KMS-11 (cell line): ENCODE measurements at regions not wholly inside any gene's neighbourhood (a gene's known extent, or its start where the extent isn't known, plus 50 kb on each side); places are given as distances from the start of the nearest gene placed in this dataset.

Source experiments
- H2AFZ ChIP-seq: fragments of 200-600 bp; sonication (generic); 2 replicates; pipeline ENCODE4 v1.6.1; 2016; ENCODE audit warnings: antibody characterized with exemption, mixed run types, low read depth
- H3K27ac ChIP-seq: fragments of 200-600 bp; sonication (generic); 2 replicates; pipeline ENCODE4 v1.6.1; 2016; ENCODE audit warnings: mild to moderate bottlenecking, mixed run types
- H3K27me3 ChIP-seq: fragments of 200-600 bp; sonication (generic); 2 replicates; pipeline ENCODE4 v1.6.1; 2017; ENCODE audit warnings: mild to moderate bottlenecking, low read depth, mixed run types, moderate library complexity; ENCODE audit not compliant: insufficient read depth
- H3K36me3 ChIP-seq: fragments of 200-600 bp; sonication (generic); 2 replicates; pipeline ENCODE4 v1.6.1; 2017; ENCODE audit warnings: mild to moderate bottlenecking, mixed run types; ENCODE audit not compliant: insufficient read depth
- H3K4me1 ChIP-seq: fragments of 200-600 bp; sonication (generic); 2 replicates; pipeline ENCODE4 v1.6.1; 2016; ENCODE audit warnings: mild to moderate bottlenecking, low read depth, mixed run types; ENCODE audit not compliant: poor library complexity, severe bottlenecking
- H3K4me2 ChIP-seq: fragments of 200-600 bp; sonication (generic); 2 replicates; pipeline ENCODE4 v1.7.0; 2016; ENCODE audit warnings: mild to moderate bottlenecking, mixed run types
- H3K4me3 ChIP-seq: fragments of 200-600 bp; sonication (generic); IDR thresholded peaks from 2 replicates; pipeline ENCODE4 v1.6.1; 2017; ENCODE audit warnings: low read depth, low read length, mixed read lengths; ENCODE audit not compliant: insufficient read depth
- H3K79me2 ChIP-seq: fragments of 200-600 bp; sonication (generic); 2 replicates; pipeline ENCODE4 v1.6.1; 2016; ENCODE audit warnings: low read depth, mixed run types; ENCODE audit not compliant: insufficient read depth
- H3K9ac ChIP-seq: fragments of 200-600 bp; sonication (generic); 2 replicates; pipeline ENCODE4 v1.6.1; 2016; ENCODE audit warnings: mild to moderate bottlenecking, mixed run types
- H4K20me1 ChIP-seq: fragments of 200-600 bp; sonication (generic); 2 replicates; pipeline ENCODE4 v1.6.1; 2016; ENCODE audit warnings: mild to moderate bottlenecking, mixed run types; ENCODE audit not compliant: insufficient read depth
- CTCF ChIP-seq: fragments of 200-600 bp; sonication (generic); conservative IDR thresholded peaks from 2 replicates; pipeline ENCODE4 v1.6.1; 2017; ENCODE audit warnings: low read depth, mild to moderate bottlenecking, antibody characterized with exemption, low read length, moderate library complexity, mixed read lengths

GRCh38 chr5:68444833-68445232 lies 229.3 kb downstream of the PIK3R1 start:
- Histone ChIP-seq H3K4me1 (no peaks in the 10 kb centered on the region), H4K20me1 (no peaks in the 10 kb centered on the region), H3K36me3 (no peaks in the 10 kb centered on the region), H3K79me2 (no peaks in the 10 kb centered on the region), H3K27me3 (no peaks in the 10 kb centered on the region), H3K27ac (no peak overlapping the region), H3K4me3 (no peak overlapping the region), H3K9ac (no peak overlapping the region), H2AFZ (no peak overlapping the region), H3K4me2 (no peak overlapping the region)
- TF ChIP-seq CTCF = no peak

DNA sequence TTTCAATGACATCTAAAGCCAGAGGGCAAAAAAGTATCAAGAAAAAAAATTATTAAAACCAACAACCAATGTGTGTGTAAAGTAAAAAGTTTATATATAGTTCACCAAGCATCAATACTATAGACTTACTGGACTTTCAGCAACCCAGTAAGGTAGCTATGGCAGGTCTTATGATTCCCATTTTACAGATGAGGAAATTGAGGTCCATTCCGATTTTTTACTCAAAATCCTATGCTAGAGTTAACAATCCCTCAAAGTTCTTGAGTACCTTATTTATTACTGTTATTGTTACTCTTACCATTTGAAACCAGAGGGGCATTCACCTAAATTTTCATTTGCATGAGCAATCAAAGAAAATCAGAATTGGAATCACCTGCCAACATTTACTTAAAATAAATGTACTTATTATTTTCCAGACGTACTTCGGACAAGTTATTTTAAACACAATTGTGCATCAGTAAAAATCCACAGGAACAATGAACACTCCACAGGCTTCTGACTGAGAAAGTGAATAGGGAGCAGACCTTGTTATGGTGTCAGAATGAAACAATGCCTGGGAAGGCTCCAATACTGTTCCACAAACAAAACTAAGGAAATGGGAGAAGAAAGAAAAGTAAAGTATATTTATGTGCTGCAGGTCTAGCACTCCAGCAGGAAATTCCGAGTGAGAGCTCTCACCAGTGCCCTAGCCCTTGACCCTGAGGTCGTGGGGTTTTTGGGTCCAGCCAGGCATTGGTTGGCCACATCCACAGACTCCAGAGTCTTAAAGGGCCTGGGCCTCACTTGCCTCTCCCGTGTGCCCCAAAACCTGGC lies 229.9 kb downstream of the PIK3R1 start:
- no peak overlapping the region for H3K4me3 ChIP-seq
- no peaks in the 10 kb centered on the region for H4K20me1 ChIP-seq
- no peak overlapping the region for H2AFZ ChIP-seq
- no peaks in the 10 kb centered on the region for H3K4me1 ChIP-seq
- H3K9ac ChIP-seq = no peak overlapping the region
- no peak for TF ChIP-seq CTCF
- H3K79me2 ChIP-seq = no peaks in the 10 kb centered on the region
- H3K4me2 ChIP-seq = no peak overlapping the region
- H3K27ac ChIP-seq = no peak overlapping the region
- no peaks in the 10 kb centered on the region for H3K36me3 ChIP-seq
- no peaks in the 10 kb centered on the region for H3K27me3 ChIP-seq

GRCh38 chr5:68446070-68446357 lies 230.5 kb downstream of the PIK3R1 start:
- Histone ChIP-seq H3K27ac (no peak overlapping the region), H3K4me3 (no peak overlapping the region), H3K79me2 (no peaks in the 10 kb centered on the region), H3K36me3 (no peaks in the 10 kb centered on the region), H4K20me1 (no peaks in the 10 kb centered on the region), H3K4me2 (no peak overlapping the region), H2AFZ (no peak overlapping the region), H3K4me1 (no peaks in the 10 kb centered on the region), H3K9ac (no peak overlapping the region), H3K27me3 (no peaks in the 10 kb centered on the region)
- no peak for TF ChIP-seq CTCF

DNA sequence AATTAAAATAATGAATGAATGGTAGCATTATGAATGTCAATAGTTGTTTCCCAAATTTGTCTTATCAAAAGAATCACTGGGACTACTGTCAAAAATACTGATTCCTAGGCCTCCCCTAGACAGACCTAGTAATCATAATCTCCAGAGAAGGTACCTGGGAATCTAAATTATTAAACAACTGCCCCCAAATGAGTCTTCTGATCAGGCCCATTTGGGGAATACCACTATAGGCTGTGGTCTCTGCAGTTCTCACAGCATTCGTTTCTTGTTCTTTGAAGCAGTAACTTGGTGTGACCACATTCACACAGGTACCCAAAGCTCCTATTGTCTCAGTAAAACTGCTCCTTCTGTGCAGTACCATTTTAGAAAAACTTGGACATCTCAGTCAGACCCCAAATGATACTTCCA lies 230.9 kb downstream of the PIK3R1 start:
- Histone ChIP-seq H3K27ac (no peak overlapping the region), H2AFZ (no peak overlapping the region), H3K4me3 (no peak overlapping the region), H3K9ac (no peak overlapping the region), H3K27me3 (no peaks in the 10 kb centered on the region), H3K4me1 (no peaks in the 10 kb centered on the region), H4K20me1 (no peaks in the 10 kb centered on the region), H3K79me2 (no peaks in the 10 kb centered on the region), H3K4me2 (no peak overlapping the region), H3K36me3 (no peaks in the 10 kb centered on the region)
- no peak for TF ChIP-seq CTCF
